SK-N-SH (cell line): ENCODE measurements at regions not wholly inside any gene's neighbourhood (a gene's known extent, or its start where the extent isn't known, plus 50 kb on each side); places are given as distances from the start of the nearest gene placed in this dataset.

Source experiments
- CTCF ChIA-PET: fragments of 300-600, 350-600 bp; formaldehyde crosslinking; extraction: SDS; loops from one replicate; lab custom pipeline; 2021; lab: Yijun Ruan, JAX
- POLR2A ChIA-PET: fragments of 350-600 bp; sonication (Branson Sonifier 250); formaldehyde crosslinking; extraction: SDS; loops from one replicate; lab custom pipeline; 2020; ENCODE audit warnings: antibody characterized with exemption, inconsistent platforms; lab: Yijun Ruan, JAX
- DNase-seq: peaks from one replicate; pipeline ENCODE4 v3.0.0; 2012
- H2AFZ ChIP-seq: fragments of 200-600 bp; sonication (generic); 2 replicates; pipeline ENCODE4 v1.8.1; 2016; ENCODE audit warnings: antibody characterized with exemption, mild to moderate bottlenecking, low read depth
- H3F3A ChIP-seq: fragments of 200-600 bp; sonication (generic); replicated peaks from 2 replicates; pipeline ENCODE3; 2016; ENCODE audit warnings: antibody characterized with exemption, mild to moderate bottlenecking; ENCODE audit not compliant: insufficient read depth
- H3K27ac ChIP-seq, 2 experiments: fragments of 200-500 bp in 1 of 2; fragments of 200-600 bp in 1 of 2; sonication (Bioruptor generic) in 1 of 2; sonication (generic), shearing (Covaris generic) in 1 of 2; 2 replicates each; pipeline versions ENCODE4 v1.5.1 to v1.6.1; 2014 to 2016; ENCODE audit warnings: low read depth in 2 of 2, inconsistent platforms in 1 of 2, low read length in 1 of 2, mild to moderate bottlenecking in 1 of 2, mixed read lengths in 1 of 2
- H3K27me3 ChIP-seq: fragments of 200-600 bp; sonication (generic), shearing (Covaris generic); 2 replicates; pipeline ENCODE4 v1.6.1; 2016; ENCODE audit warnings: mixed run types; ENCODE audit not compliant: insufficient read depth
- H3K36me3 ChIP-seq, 2 experiments: fragments of 200-500 bp in 1 of 2; fragments of 200-600 bp in 1 of 2; sonication (Bioruptor generic) in 1 of 2; sonication (generic) in 1 of 2; replicated peaks in 1 of 2; 2 replicates each; pipeline versions ENCODE3 to v1.5.1; 2014 to 2016; ENCODE audit warnings: low read length in 1 of 2, mild to moderate bottlenecking in 1 of 2; ENCODE audit not compliant: insufficient read depth in 2 of 2, control insufficient read depth in 1 of 2
- H3K4me1 ChIP-seq, 2 experiments: fragments of 200-500 bp in 1 of 2; fragments of 200-600 bp in 1 of 2; sonication (Bioruptor generic) in 1 of 2; sonication (generic), shearing (Covaris generic) in 1 of 2; 2 replicates each; pipeline versions ENCODE4 v1.5.1 to v1.6.1; 2014 to 2016; ENCODE audit warnings: low read depth in 1 of 2, low read length in 1 of 2, mixed run types in 1 of 2; ENCODE audit not compliant: insufficient read depth in 2 of 2, control insufficient read depth in 1 of 2
- H3K4me2 ChIP-seq: fragments of 200-600 bp; sonication (generic), shearing (Covaris generic); 2 replicates; pipeline ENCODE4 v1.6.1; 2017; ENCODE audit warnings: mixed run types
- H3K4me3 ChIP-seq, 2 experiments: fragments of 200-500 bp in 1 of 2; fragments of 200-600 bp in 1 of 2; sonication (Bioruptor generic) in 1 of 2; sonication (generic), shearing (Covaris generic) in 1 of 2; 2 replicates each; pipeline versions ENCODE4 v1.5.1 to v1.8.1; 2014 to 2016; ENCODE audit warnings: low read depth in 2 of 2, inconsistent platforms in 1 of 2, low read length in 1 of 2, mild to moderate bottlenecking in 1 of 2, mixed read lengths in 1 of 2, moderate library complexity in 1 of 2
- H3K79me2 ChIP-seq: fragments of 200-600 bp; sonication (generic); 2 replicates; pipeline ENCODE4 v1.8.1; 2017; ENCODE audit warnings: mild to moderate bottlenecking; ENCODE audit not compliant: insufficient read depth
- H3K9ac ChIP-seq: fragments of 200-600 bp; sonication (generic); 2 replicates; pipeline ENCODE4 v1.6.1; 2017; ENCODE audit warnings: mixed run types
- H3K9me2 ChIP-seq: fragments of 200-600 bp; sonication (generic); 2 replicates; pipeline ENCODE4 v1.6.1; 2017; ENCODE audit warnings: mixed run types
- H3K9me3 ChIP-seq: fragments of 200-600 bp; sonication (generic); 2 replicates; pipeline ENCODE4 v1.6.1; 2017; ENCODE audit warnings: mixed run types, mild to moderate bottlenecking, moderate library complexity
- H4K20me1 ChIP-seq: fragments of 200-600 bp; sonication (generic); 2 replicates; pipeline ENCODE4 v1.6.1; 2017; ENCODE audit warnings: mild to moderate bottlenecking, mixed run types; ENCODE audit not compliant: insufficient read depth
- CHD2 ChIP-seq: fragments of 150-350 bp; IDR thresholded peaks from 2 replicates; pipeline ENCODE4 v1.6.1; 2018; ENCODE audit warnings: low read length; ENCODE audit not compliant: partially characterized antibody
- ELF1 ChIP-seq: IDR thresholded peaks from 2 replicates; pipeline ENCODE4 v1.4.0; 2012
- EZH2phosphoT487 ChIP-seq: fragments of 200-600 bp; sonication (generic); IDR thresholded peaks from 2 replicates; pipeline ENCODE4 v1.6.1; 2017; ENCODE audit warnings: low read depth, mixed run types, mild to moderate bottlenecking, antibody characterized with exemption, moderate library complexity, borderline replicate concordance
- FOXJ3 ChIP-seq: sonication (generic); formaldehyde crosslinking; IDR thresholded peaks from 2 replicates; pipeline ENCODE4 v1.5.1; 2020; ENCODE audit warnings: mild to moderate bottlenecking, missing genetic modification reagents
- FOXM1 ChIP-seq: IDR thresholded peaks from 2 replicates; pipeline ENCODE4 v1.4.0; 2012; ENCODE audit warnings: low read depth, mild to moderate bottlenecking
- GABPA ChIP-seq: IDR thresholded peaks from 2 replicates; pipeline ENCODE4 v1.4.0; 2012; ENCODE audit warnings: low read depth, mild to moderate bottlenecking
- GATA2 ChIP-seq: sonication (generic); formaldehyde crosslinking; IDR thresholded peaks from 2 replicates; pipeline ENCODE4 v1.5.0; 2020; ENCODE audit warnings: mild to moderate bottlenecking, missing genetic modification reagents
- MEF2A ChIP-seq: IDR thresholded peaks from 2 replicates; pipeline ENCODE4 v1.4.0; 2012; ENCODE audit warnings: low read depth, borderline replicate concordance
- MXI1 ChIP-seq: IDR thresholded peaks from 2 replicates; pipeline ENCODE4 v1.6.1; 2012; ENCODE audit warnings: mild to moderate bottlenecking, low read depth, low read length, improper control_type of control experiment
- POLR2AphosphoS5 ChIP-seq: IDR thresholded peaks from 2 replicates; pipeline ENCODE4 v1.6.1; 2012; ENCODE audit warnings: low read depth, low read length
- SMC3 ChIP-seq: IDR thresholded peaks from 2 replicates; pipeline ENCODE4 v1.6.1; 2012; ENCODE audit warnings: low read depth, low read length, improper control_type of control experiment
- TAF1 ChIP-seq: IDR thresholded peaks from 2 replicates; pipeline ENCODE4 v1.6.1; 2012; ENCODE audit warnings: low read depth, mild to moderate bottlenecking, low read length, moderate library complexity, borderline replicate concordance
- YY1 ChIP-seq: IDR thresholded peaks from 2 replicates; pipeline ENCODE4 v1.4.0; 2012; ENCODE audit warnings: low read depth, mild to moderate bottlenecking
- WGBS: methylation state at CpG from one replicate; pipeline ENCODE4 v1.1.6; 2017; ENCODE audit warnings: low lambda C conversion rate; 5-methylcytosine and 5-hydroxymethylcytosine counted together
- TF ChIP-seq, protein P1 (sequence below): IDR thresholded peaks from 2 replicates; pipeline ENCODE4 v1.4.0; 2012; ENCODE audit warnings: low read depth, borderline replicate concordance
- TF ChIP-seq, protein P2 (sequence below): fragments of 150-350 bp; IDR thresholded peaks from 2 replicates; pipeline ENCODE4 v1.6.1; 2017; ENCODE audit warnings: antibody characterized with exemption, low read length, low read depth, borderline replicate concordance
- TF ChIP-seq, protein P3 (sequence below): IDR thresholded peaks from 2 replicates; pipeline ENCODE4 v1.4.0; 2012; ENCODE audit warnings: low read depth
- TF ChIP-seq, protein P4 (sequence below): IDR thresholded peaks from 2 replicates; pipeline ENCODE4 v1.6.1; 2012; ENCODE audit warnings: mild to moderate bottlenecking, low read depth, low read length, moderate library complexity
- TF ChIP-seq, protein P5 (sequence below): fragments of 200-600 bp; sonication (generic); IDR thresholded peaks from 2 replicates; pipeline ENCODE4 v1.6.1; 2017; ENCODE audit warnings: antibody characterized with exemption, mild to moderate bottlenecking, moderate library complexity
- TF ChIP-seq, protein P6 (sequence below): IDR thresholded peaks from 2 replicates; pipeline ENCODE4; 2012

DNA sequence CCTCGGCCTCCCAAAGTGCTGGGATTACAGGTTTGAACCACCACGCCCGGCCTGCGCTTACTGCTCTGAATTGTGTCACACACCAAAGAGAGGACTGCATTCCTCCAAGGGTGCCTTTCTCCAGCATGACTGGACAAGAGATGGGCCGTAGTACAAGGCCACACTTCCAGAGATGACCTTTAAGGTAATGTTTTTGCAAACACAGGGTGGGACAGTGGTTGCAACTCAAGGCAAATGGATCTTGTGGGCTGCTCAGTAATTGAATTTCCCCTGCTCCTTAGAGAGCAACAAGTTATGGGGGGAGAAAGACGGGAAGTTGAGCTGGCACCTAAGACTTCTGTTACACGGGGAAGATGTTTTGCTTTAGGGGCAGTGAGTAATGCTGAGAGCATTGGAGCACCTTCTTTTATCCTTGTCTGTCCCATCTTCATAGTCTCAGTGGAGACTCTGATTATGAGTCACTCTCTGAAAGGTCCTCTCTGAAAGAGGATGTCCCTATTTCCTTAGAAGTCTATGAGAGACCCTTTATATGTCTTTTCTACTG is 66.3 kb downstream of the C11orf91 start (continued):
- TF ChIP-seq, protein P1, sequence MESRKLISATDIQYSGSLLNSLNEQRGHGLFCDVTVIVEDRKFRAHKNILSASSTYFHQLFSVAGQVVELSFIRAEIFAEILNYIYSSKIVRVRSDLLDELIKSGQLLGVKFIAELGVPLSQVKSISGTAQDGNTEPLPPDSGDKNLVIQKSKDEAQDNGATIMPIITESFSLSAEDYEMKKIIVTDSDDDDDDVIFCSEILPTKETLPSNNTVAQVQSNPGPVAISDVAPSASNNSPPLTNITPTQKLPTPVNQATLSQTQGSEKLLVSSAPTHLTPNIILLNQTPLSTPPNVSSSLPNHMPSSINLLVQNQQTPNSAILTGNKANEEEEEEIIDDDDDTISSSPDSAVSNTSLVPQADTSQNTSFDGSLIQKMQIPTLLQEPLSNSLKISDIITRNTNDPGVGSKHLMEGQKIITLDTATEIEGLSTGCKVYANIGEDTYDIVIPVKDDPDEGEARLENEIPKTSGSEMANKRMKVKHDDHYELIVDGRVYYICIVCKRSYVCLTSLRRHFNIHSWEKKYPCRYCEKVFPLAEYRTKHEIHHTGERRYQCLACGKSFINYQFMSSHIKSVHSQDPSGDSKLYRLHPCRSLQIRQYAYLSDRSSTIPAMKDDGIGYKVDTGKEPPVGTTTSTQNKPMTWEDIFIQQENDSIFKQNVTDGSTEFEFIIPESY = no peak
- TF ChIP-seq EZH2phosphoT487 = no peak
- TF ChIP-seq YY1 = no peak
- no peak for TF ChIP-seq GATA2
- no peak for TF ChIP-seq MXI1
- peak; percentile 40; the same call in 1 of the 2 replicates for TF ChIP-seq POLR2AphosphoS5
- TF ChIP-seq TAF1 = no peak; the same call in 1 of the 2 replicates
- TF ChIP-seq, protein P2, sequence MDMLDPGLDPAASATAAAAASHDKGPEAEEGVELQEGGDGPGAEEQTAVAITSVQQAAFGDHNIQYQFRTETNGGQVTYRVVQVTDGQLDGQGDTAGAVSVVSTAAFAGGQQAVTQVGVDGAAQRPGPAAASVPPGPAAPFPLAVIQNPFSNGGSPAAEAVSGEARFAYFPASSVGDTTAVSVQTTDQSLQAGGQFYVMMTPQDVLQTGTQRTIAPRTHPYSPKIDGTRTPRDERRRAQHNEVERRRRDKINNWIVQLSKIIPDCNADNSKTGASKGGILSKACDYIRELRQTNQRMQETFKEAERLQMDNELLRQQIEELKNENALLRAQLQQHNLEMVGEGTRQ = no peak
- TF ChIP-seq, all 33 proteins: peak for 10

DNA sequence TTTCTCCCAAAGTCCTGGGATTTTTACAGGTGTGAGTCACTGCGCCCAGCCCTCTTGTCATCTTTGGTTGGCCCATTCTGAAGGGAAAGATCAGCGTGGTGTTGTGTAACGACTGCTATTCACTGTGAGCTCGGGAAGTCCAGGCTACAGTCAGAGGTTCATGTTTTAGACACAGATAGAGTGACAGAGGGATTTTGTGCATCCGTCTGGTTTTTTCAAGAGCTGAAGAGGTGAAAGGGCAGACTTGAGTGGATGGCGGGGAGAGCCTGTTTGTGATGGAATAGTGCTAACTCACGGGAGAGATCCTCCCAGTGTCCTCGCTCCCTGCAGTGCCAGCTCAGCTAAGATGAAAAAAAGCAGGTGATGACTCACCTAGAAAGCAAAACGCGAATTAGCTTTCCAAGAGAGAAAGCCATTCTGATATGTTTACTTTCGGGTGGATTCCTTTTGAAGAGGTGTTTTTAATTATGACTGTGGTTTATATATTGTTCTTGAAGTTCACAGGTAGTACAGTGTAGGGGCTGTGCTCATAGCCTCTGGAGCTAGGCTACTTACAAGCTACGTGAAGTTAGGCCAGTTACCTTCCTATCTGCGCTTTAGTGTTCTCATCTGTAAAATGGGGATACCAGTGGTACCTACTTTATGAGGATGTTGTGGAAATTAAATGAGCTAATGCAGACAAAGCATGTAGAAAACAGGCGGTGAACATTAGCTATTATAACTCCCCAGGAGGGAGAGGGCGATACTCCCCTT is 67.2 kb downstream of the C11orf91 start:
- Histone ChIP-seq H3K79me2 (peaks cover 5% of the 10 kb centered on the region; the same call in 1 of the 2 replicates), H3K36me3 (peaks cover 0 to 33% of the 10 kb centered on the region in 2 experiments), H3K9ac (peak overlapping the region; percentile 56; the same call in 1 of the 2 replicates), H3K9me3 (no peaks in the 10 kb centered on the region), H3K4me1 (peaks cover 0 to 22% of the 10 kb centered on the region in 2 experiments; a peak in 2 of 4 replicates), H3F3A (peaks cover 31% of the 10 kb centered on the region), H3K4me3 (no peak overlapping the region), H3K27ac (peak overlapping the region in 1 of 2 experiments; percentile 85; a peak in 2 of 4 replicates), H3K27me3 (no peaks in the 10 kb centered on the region), H2AFZ (no peak overlapping the region), H3K9me2 (no peaks in the 10 kb centered on the region), H3K4me2 (peak overlapping the region; percentile 52), H4K20me1 (no peaks in the 10 kb centered on the region)
- POLR2A ChIA-PET = no interaction called here
- WGBS = 35% methylated on average over 15 of the region's 15 CpGs
- CTCF ChIA-PET = interaction anchor here (0.7 to 1.2 kb wide), 2 partner anchors 9 to 786 kb away, joined by 3 read pairs; no protein-coding TSS in a partner anchor
- DNase-seq = no peak
- TF ChIP-seq MEF2A (no peak), FOXM1 (no peak), GABPA (no peak), ELF1 (no peak), FOXJ3 (CRISPR knock-in tag) (no peak), SMC3 (no peak), CHD2 (no peak)
- TF ChIP-seq, protein P3, sequence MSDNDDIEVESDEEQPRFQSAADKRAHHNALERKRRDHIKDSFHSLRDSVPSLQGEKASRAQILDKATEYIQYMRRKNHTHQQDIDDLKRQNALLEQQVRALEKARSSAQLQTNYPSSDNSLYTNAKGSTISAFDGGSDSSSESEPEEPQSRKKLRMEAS = 0 out of 2 replicates have a peak, but pooled peaks have one; percentile 38
- TF ChIP-seq, protein P4, sequence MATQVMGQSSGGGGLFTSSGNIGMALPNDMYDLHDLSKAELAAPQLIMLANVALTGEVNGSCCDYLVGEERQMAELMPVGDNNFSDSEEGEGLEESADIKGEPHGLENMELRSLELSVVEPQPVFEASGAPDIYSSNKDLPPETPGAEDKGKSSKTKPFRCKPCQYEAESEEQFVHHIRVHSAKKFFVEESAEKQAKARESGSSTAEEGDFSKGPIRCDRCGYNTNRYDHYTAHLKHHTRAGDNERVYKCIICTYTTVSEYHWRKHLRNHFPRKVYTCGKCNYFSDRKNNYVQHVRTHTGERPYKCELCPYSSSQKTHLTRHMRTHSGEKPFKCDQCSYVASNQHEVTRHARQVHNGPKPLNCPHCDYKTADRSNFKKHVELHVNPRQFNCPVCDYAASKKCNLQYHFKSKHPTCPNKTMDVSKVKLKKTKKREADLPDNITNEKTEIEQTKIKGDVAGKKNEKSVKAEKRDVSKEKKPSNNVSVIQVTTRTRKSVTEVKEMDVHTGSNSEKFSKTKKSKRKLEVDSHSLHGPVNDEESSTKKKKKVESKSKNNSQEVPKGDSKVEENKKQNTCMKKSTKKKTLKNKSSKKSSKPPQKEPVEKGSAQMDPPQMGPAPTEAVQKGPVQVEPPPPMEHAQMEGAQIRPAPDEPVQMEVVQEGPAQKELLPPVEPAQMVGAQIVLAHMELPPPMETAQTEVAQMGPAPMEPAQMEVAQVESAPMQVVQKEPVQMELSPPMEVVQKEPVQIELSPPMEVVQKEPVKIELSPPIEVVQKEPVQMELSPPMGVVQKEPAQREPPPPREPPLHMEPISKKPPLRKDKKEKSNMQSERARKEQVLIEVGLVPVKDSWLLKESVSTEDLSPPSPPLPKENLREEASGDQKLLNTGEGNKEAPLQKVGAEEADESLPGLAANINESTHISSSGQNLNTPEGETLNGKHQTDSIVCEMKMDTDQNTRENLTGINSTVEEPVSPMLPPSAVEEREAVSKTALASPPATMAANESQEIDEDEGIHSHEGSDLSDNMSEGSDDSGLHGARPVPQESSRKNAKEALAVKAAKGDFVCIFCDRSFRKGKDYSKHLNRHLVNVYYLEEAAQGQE = no peak
- TF ChIP-seq, protein P5, sequence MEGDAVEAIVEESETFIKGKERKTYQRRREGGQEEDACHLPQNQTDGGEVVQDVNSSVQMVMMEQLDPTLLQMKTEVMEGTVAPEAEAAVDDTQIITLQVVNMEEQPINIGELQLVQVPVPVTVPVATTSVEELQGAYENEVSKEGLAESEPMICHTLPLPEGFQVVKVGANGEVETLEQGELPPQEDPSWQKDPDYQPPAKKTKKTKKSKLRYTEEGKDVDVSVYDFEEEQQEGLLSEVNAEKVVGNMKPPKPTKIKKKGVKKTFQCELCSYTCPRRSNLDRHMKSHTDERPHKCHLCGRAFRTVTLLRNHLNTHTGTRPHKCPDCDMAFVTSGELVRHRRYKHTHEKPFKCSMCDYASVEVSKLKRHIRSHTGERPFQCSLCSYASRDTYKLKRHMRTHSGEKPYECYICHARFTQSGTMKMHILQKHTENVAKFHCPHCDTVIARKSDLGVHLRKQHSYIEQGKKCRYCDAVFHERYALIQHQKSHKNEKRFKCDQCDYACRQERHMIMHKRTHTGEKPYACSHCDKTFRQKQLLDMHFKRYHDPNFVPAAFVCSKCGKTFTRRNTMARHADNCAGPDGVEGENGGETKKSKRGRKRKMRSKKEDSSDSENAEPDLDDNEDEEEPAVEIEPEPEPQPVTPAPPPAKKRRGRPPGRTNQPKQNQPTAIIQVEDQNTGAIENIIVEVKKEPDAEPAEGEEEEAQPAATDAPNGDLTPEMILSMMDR = no peak
- TF ChIP-seq, protein P6, sequence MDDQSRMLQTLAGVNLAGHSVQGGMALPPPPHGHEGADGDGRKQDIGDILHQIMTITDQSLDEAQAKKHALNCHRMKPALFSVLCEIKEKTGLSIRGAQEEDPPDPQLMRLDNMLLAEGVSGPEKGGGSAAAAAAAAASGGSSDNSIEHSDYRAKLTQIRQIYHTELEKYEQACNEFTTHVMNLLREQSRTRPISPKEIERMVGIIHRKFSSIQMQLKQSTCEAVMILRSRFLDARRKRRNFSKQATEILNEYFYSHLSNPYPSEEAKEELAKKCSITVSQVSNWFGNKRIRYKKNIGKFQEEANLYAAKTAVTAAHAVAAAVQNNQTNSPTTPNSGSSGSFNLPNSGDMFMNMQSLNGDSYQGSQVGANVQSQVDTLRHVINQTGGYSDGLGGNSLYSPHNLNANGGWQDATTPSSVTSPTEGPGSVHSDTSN = no peak
- TF ChIP-seq, protein P2 = no peak
